GM20000 (cell line): ENCODE measurements at regions not wholly inside any gene's neighbourhood (a gene's known extent, or its start where the extent isn't known, plus 50 kb on each side); places are given as distances from the start of the nearest gene placed in this dataset.

ENCODE experiments used
- DNase-seq: peaks from one replicate; pipeline ENCODE4 v3.0.0; 2012; ENCODE audit warnings: low spot score
- CTCF ChIP-seq: IDR thresholded peaks from 2 replicates; pipeline ENCODE4 v1.5.1; 2012; ENCODE audit warnings: mild to moderate bottlenecking, control low read depth; ENCODE audit errors: extremely low read depth, missing control alignments

DNA sequence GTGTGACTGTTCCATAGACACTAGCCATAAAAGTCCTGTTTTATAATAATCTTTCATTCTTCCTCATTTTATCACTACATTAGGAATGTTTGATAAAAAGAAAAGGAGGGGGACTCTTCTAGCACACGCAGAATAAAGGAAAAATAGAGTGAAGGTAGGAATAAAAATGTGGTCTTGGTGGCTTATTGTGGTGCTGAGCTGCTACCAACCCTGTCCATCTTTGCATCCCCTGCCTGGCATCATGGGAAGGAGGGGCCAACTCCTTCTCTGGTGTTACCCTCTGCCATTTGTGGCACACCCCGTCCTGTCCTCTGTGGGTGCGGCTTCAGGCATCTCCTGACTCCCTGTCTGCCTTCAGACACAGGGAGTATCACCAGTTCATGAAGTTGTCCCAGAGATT, 104.9 kb upstream of the ZNF536 start:
- DNase-seq, result no peak
- TF ChIP-seq CTCF, result no peak

DNA sequence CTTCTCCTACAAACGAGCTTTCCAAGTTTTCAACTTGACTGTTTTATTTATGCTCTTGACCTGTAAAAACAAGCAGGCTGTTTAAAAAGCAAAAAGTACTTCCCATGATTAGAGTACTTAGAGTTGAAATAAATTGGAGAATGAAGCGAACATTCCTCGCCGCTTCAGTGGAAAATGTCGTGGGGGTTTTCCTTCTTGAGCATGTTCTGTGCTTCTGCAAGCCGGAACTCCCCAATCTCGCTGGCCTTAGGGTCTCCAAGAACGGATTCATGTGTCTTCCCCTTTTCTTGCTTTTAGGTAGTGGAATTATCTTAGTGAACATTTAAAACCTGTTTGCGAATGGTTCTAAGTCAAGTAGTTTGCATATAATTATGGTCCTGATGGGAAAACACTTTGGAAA, 103.6 kb upstream of the ZNF536 start:
- TF ChIP-seq CTCF, result no peak
- DNase-seq, result no peak

DNA sequence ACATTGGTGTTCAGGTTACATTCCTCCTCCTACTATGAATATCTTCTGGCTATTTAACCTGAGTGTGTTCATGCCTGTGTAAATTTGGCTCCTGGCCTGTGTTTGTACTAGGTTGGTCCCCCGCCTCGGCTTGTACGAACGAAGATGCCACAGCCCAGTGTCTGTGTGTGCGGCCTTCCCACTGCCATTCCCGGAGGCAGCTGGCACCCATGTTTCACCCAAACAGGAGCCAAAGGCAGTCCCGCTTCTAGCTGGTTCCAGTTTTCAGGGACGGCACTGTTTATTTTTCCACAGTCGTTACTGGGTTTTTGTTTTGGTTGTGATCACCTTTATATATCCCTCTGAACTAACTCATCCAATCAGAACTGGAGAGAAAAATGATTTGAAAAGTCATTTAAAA, 102.5 kb upstream of the ZNF536 start:
- no peak for DNase-seq
- TF ChIP-seq CTCF, result no peak

DNA sequence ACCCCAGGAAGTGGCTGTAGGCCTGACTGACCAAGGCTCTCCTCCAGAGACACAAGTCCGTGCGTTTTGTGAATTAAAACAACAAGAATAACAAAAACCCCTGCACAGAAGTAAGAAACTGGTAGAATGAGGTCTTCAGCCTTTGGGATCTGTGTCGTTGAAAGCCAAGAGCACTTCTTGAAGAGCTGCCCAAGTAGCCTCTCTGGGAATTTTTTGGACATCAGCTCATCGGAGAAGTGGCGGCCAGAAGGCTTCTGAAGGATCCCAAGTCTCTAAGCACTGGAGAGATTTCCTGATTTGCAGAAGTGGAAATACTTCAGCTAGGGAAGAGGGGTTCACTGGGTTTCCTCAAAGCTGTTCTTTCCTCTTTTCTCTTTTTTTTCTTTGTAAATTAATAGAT, 100.4 kb upstream of the ZNF536 start:
- TF ChIP-seq CTCF, result no peak
- no peak for DNase-seq

GRCh38 chr19:30272554-30272953, 99.6 kb upstream of the ZNF536 start:
- TF ChIP-seq CTCF, result no peak

GRCh38 chr19:30273184-30273583, 99.0 kb upstream of the ZNF536 start:
- DNase-seq, result no peak
- TF ChIP-seq CTCF, result no peak

More at GRCh38 chr19:30272554-30272953, 99.6 kb upstream of the ZNF536 start:
- DNase-seq, result no peak

DNA sequence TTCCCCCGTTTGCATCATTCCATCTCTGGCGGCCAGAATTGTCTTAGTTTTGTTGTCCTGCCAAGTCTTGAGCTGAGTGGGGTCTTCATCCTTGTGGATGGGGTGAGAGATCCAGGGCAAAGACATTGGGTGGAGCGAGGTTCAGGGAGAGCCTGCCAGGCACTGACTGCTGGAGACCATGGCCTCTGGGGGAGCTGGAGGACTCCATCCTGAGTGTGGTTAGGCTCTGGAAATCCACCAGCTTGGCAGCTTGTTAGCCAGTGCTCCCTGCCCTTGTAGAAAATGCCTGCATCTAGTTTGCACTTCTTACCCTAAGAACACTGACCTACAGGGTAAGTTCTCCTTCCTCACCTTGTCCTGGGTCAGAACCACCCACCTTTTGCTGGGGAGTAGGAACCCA, 97.2 kb upstream of the ZNF536 start:
- no peak for TF ChIP-seq CTCF
- DNase-seq, result no peak
